HepG2 (cell line): ENCODE measurements at regions not wholly inside any gene's neighbourhood (a gene's known extent, or its start where the extent isn't known, plus 50 kb on each side); places are given as distances from the start of the nearest gene placed in this dataset.

Experiments used
- ATAC-seq: fragments of 200-7000 bp; cut with Tn5 transposase; 3 replicates; pipeline ENCODE4 v1.9.1; 2020; ENCODE audit warnings: mild to moderate bottlenecking, moderate library complexity
- BruUV-seq: library from RNA; stranded (reverse); fragments of 400-500 nt; replicated peaks from 2 replicates; lab custom pipeline; 2021; lab: Mats Ljungman, UMichigan
- CTCF ChIA-PET: fragments of 300-600 bp; formaldehyde crosslinking; extraction: SDS; loops from one replicate; lab custom pipeline; 2021; ENCODE audit warnings: low total read pairs, inconsistent platforms, low intra/inter-chr PET ratio; lab: Yijun Ruan, JAX
- POLR2A ChIA-PET: fragments of 350-600 bp; sonication (Branson Sonifier 250); formaldehyde crosslinking; loops from one replicate; lab custom pipeline; 2020; ENCODE audit warnings: antibody characterized with exemption, inconsistent platforms; lab: Yijun Ruan, JAX
- DNase-seq: peaks from one replicate; pipeline ENCODE4 v3.0.0-alpha.2; 2015; ENCODE audit warnings: low spot score
- FAIRE-seq: peaks from 3 replicates; lab custom pipeline; 2011; peaks lifted over from hg19 to GRCh38; lab: Jason Lieb, UNC
- H2AFZ ChIP-seq: one replicate; pipeline ENCODE4 v1.6.1; 2011; ENCODE audit warnings: low read length, inconsistent platforms
- H3K27ac ChIP-seq: fragments of 300-600 bp; 3 replicates; pipeline ENCODE4 v1.8.0; 2011; ENCODE audit warnings: mixed run types, mild to moderate bottlenecking, mixed read lengths, low read length, inconsistent platforms; ENCODE audit not compliant: insufficient read depth; ENCODE audit errors: extremely low read length
- H3K27me3 ChIP-seq, 2 experiments: fragments of 200-600 bp in 1 of 2; 2 replicates in 1 of 2; 3 replicates in 1 of 2; pipeline versions ENCODE4 v1.6.0 to v1.8.0; 2011; ENCODE audit warnings: low read length in 2 of 2, mild to moderate bottlenecking in 2 of 2, moderate library complexity in 2 of 2, inconsistent platforms in 1 of 2; ENCODE audit not compliant: insufficient read depth in 2 of 2, control insufficient read depth in 1 of 2
- H3K36me3 ChIP-seq, 2 experiments: fragments of 200-600 bp in 1 of 2; replicated peaks in 1 of 2; 2 replicates in 1 of 2; 3 replicates in 1 of 2; pipeline versions ENCODE4 v1.5.1 to v1.8.0; 2011; ENCODE audit warnings: low read length in 2 of 2, inconsistent platforms in 1 of 2; ENCODE audit not compliant: insufficient read depth in 2 of 2, control insufficient read depth in 1 of 2
- H3K4me1 ChIP-seq: 2 replicates; pipeline ENCODE4 v1.5.1; 2012; ENCODE audit warnings: low read length, inconsistent platforms; ENCODE audit not compliant: insufficient read depth
- H3K4me2 ChIP-seq: 2 replicates; pipeline ENCODE4 v1.6.0; 2011; ENCODE audit warnings: low read depth, low read length, inconsistent platforms
- H3K4me3 ChIP-seq, 3 experiments: fragments of 200-600 bp in 1 of 3; sonication (generic), shearing (Covaris generic) in 1 of 3; replicated peaks in 1 of 3; 2 replicates each; pipeline ENCODE4 v1.5.1; 2011 to 2016; ENCODE audit warnings: low read length in 3 of 3, inconsistent platforms in 2 of 3, low read depth in 2 of 3, mild to moderate bottlenecking in 2 of 3, control low read depth in 1 of 3, mixed read lengths in 1 of 3; ENCODE audit not compliant: insufficient read depth in 1 of 3
- H3K79me2 ChIP-seq: one replicate; pipeline ENCODE4 v1.6.1; 2011; ENCODE audit warnings: low read length, inconsistent platforms; ENCODE audit not compliant: insufficient read depth
- H3K9ac ChIP-seq: 2 replicates; pipeline ENCODE4 v1.6.0; 2011; ENCODE audit warnings: mild to moderate bottlenecking, low read depth, low read length, inconsistent platforms; ENCODE audit not compliant: insufficient read depth
- H3K9me3 ChIP-seq: 2 replicates; pipeline ENCODE4 v1.5.1; 2012; ENCODE audit warnings: mild to moderate bottlenecking, low read length
- H4K20me1 ChIP-seq: 2 replicates; pipeline ENCODE4 v1.6.0; 2011; ENCODE audit warnings: inconsistent platforms, mild to moderate bottlenecking, low read length, moderate library complexity; ENCODE audit not compliant: insufficient read depth
- NFYC ChIP-seq: IDR thresholded peaks from 2 replicates; pipeline ENCODE4 v1.6.1; 2016; ENCODE audit warnings: missing genetic modification reagents, missing compliant biosample characterization
- SALL1 ChIP-seq: sonication (generic); formaldehyde crosslinking; IDR thresholded peaks from 2 replicates; pipeline ENCODE4 v1.8.0; 2022; ENCODE audit warnings: mild to moderate bottlenecking, missing genetic modification reagents
- SIX1 ChIP-seq: sonication (generic); formaldehyde crosslinking; IDR thresholded peaks from 2 replicates; pipeline ENCODE4 v1.4.0; 2020; ENCODE audit warnings: missing genetic modification reagents, borderline replicate concordance
- SKI ChIP-seq: fragments of 450-650 bp; IDR thresholded peaks from one replicate; pipeline ENCODE4 v1.6.1; 2018; ENCODE audit warnings: mild to moderate bottlenecking; ENCODE audit not compliant: partially characterized antibody
- SMC3 ChIP-seq: IDR thresholded peaks from 2 replicates; pipeline ENCODE4 v1.6.1; 2011; ENCODE audit warnings: low read length, improper control_type of control experiment
- STAG1 ChIP-seq: sonication (generic); formaldehyde crosslinking; IDR thresholded peaks from 2 replicates; pipeline ENCODE4 v1.4.0; 2020; ENCODE audit warnings: missing genetic modification reagents
- ZNF263 ChIP-seq: sonication (generic); formaldehyde crosslinking; IDR thresholded peaks from 2 replicates; pipeline ENCODE4 v1.4.0; 2020; ENCODE audit warnings: missing genetic modification reagents
- ZNF326 ChIP-seq: sonication (generic); formaldehyde crosslinking; IDR thresholded peaks from 2 replicates; pipeline ENCODE4 v1.4.0; 2020; ENCODE audit warnings: missing genetic modification reagents, borderline replicate concordance
- ZNF460 ChIP-seq: sonication (generic); formaldehyde crosslinking; IDR thresholded peaks from 2 replicates; pipeline ENCODE4 v1.5.1; 2020; ENCODE audit warnings: missing genetic modification reagents, mild to moderate bottlenecking, borderline replicate concordance
- ZNF644 ChIP-seq: IDR thresholded peaks from 2 replicates; pipeline ENCODE4 v1.6.1; 2016; ENCODE audit warnings: low read depth
- ZNF652 ChIP-seq: IDR thresholded peaks from 2 replicates; pipeline ENCODE4 v1.6.1; 2016; ENCODE audit warnings: low read depth, borderline replicate concordance
- WGBS: methylation state at CpG from one replicate; pipeline ENCODE4 v1.1.6; 2017; ENCODE audit warnings: low lambda C conversion rate; 5-methylcytosine and 5-hydroxymethylcytosine counted together
- in situ Hi-C: cut with HindIII; loops from 2 replicates; pipeline ENCODE4 v1.10.0; 2017; ENCODE audit warnings: low pct_unique_long_range_greater_than_20kb; ENCODE audit not compliant: extremely low pct_ligation_motif_present
- intact Hi-C: fragments of 100-400 bp; cut with micrococcal nuclease; formaldehyde crosslinking; loops from one replicate; pipeline ENCODE4 v1.10.0; 2022; ENCODE audit not compliant: unreplicated experiment
- TF ChIP-seq, protein P1 (sequence below): sonication (generic); formaldehyde crosslinking; IDR thresholded peaks from 2 replicates; pipeline ENCODE4 v1.8.0; 2022; ENCODE audit warnings: mild to moderate bottlenecking, missing genetic modification reagents
- TF ChIP-seq, protein P2 (sequence below): sonication (generic); formaldehyde crosslinking; IDR thresholded peaks from 2 replicates; pipeline ENCODE4 v1.5.0; 2020; ENCODE audit warnings: mild to moderate bottlenecking, missing genetic modification reagents
- TF ChIP-seq, protein P3 (sequence below): sonication (generic); formaldehyde crosslinking; conservative IDR thresholded peaks from 2 replicates; pipeline ENCODE4 v1.8.0; 2022; ENCODE audit warnings: mild to moderate bottlenecking, moderate library complexity, missing genetic modification reagents

DNA sequence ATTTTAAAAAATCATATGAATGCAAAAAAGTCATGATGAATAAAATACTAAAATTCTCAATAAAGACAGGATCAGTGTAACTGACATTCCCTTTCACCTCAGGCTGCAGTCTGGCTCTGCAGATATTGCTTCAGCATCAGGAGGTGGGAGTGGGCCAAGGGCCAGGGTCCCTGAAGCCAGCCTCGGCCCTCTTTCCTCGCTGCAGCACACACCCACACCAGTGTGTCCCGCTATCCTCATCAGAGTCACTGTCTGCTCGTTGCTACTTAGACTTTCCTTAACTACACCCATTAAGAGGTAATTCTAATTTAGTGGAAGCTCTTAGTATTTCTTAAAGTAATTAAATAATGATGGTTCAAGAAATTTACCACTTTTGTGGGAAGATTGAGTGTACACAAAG is 298.2 kb downstream of the UBE3D start:
- ATAC-seq (no peak), DNase-seq (no peak), FAIRE-seq (no peak)
- Histone ChIP-seq H3K4me2 (no peak overlapping the region), H4K20me1 (no peaks in the 10 kb centered on the region), H3K4me3 (no peak overlapping the region), H2AFZ (no peak overlapping the region), H3K9me3 (no peaks in the 10 kb centered on the region), H3K27ac (no peak overlapping the region), H3K4me1 (no peaks in the 10 kb centered on the region), H3K9ac (no peak overlapping the region), H3K79me2 (no peaks in the 10 kb centered on the region), H3K36me3 (no peaks in the 10 kb centered on the region), H3K27me3 (no peaks in the 10 kb centered on the region)
- WGBS, result 4% methylated on average over 4 of the region's 4 CpGs
- POLR2A ChIA-PET, result no interaction called here
- BruUV-seq, result no TSS peak
- in situ Hi-C loops (no loop called here), intact Hi-C loops (no loop called here)
- CTCF ChIA-PET, result no interaction called here
- TF ChIP-seq NFYC, result no peak
- no peak for TF ChIP-seq SALL1 (CRISPR knock-in tag)
- TF ChIP-seq, protein P1, sequence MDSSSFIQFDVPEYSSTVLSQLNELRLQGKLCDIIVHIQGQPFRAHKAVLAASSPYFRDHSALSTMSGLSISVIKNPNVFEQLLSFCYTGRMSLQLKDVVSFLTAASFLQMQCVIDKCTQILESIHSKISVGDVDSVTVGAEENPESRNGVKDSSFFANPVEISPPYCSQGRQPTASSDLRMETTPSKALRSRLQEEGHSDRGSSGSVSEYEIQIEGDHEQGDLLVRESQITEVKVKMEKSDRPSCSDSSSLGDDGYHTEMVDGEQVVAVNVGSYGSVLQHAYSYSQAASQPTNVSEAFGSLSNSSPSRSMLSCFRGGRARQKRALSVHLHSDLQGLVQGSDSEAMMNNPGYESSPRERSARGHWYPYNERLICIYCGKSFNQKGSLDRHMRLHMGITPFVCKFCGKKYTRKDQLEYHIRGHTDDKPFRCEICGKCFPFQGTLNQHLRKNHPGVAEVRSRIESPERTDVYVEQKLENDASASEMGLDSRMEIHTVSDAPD (CRISPR knock-in tag), result no peak
- no peak for TF ChIP-seq ZNF263 (CRISPR knock-in tag)
- no peak for TF ChIP-seq ZNF460
- no peak for TF ChIP-seq ZNF644 (CRISPR knock-in tag)
- TF ChIP-seq STAG1 (CRISPR knock-in tag), result no peak
- no peak for TF ChIP-seq ZNF652 (CRISPR knock-in tag)
- no peak for TF ChIP-seq ZNF326 (CRISPR knock-in tag)
- TF ChIP-seq, protein P2, sequence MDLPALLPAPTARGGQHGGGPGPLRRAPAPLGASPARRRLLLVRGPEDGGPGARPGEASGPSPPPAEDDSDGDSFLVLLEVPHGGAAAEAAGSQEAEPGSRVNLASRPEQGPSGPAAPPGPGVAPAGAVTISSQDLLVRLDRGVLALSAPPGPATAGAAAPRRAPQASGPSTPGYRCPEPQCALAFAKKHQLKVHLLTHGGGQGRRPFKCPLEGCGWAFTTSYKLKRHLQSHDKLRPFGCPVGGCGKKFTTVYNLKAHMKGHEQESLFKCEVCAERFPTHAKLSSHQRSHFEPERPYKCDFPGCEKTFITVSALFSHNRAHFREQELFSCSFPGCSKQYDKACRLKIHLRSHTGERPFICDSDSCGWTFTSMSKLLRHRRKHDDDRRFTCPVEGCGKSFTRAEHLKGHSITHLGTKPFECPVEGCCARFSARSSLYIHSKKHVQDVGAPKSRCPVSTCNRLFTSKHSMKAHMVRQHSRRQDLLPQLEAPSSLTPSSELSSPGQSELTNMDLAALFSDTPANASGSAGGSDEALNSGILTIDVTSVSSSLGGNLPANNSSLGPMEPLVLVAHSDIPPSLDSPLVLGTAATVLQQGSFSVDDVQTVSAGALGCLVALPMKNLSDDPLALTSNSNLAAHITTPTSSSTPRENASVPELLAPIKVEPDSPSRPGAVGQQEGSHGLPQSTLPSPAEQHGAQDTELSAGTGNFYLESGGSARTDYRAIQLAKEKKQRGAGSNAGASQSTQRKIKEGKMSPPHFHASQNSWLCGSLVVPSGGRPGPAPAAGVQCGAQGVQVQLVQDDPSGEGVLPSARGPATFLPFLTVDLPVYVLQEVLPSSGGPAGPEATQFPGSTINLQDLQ (CRISPR knock-in tag), result no peak
- no peak for TF ChIP-seq SIX1 (CRISPR knock-in tag)
- TF ChIP-seq, protein P3, sequence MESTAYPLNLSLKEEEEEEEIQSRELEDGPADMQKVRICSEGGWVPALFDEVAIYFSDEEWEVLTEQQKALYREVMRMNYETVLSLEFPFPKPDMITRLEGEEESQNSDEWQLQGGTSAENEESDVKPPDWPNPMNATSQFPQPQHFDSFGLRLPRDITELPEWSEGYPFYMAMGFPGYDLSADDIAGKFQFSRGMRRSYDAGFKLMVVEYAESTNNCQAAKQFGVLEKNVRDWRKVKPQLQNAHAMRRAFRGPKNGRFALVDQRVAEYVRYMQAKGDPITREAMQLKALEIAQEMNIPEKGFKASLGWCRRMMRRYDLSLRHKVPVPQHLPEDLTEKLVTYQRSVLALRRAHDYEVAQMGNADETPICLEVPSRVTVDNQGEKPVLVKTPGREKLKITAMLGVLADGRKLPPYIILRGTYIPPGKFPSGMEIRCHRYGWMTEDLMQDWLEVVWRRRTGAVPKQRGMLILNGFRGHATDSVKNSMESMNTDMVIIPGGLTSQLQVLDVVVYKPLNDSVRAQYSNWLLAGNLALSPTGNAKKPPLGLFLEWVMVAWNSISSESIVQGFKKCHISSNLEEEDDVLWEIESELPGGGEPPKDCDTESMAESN (CRISPR knock-in tag), result no peak
- no peak for TF ChIP-seq SKI
- no peak for TF ChIP-seq SMC3
